Activated B cell treated with CpG ODN at 0.5 μM for 24 hours (primary cell): ENCODE measurements at regions not wholly inside any gene's neighbourhood (a gene's known extent, or its start where the extent isn't known, plus 50 kb on each side); places are given as distances from the start of the nearest gene placed in this dataset.
"Not testable (repeated sequence)": the region's sequence is repeated elsewhere in the genome, so short reads cannot be mapped to it uniquely, and the experiment has no call there.

ENCODE experiments used
- ATAC-seq: fragments of 200-7000 bp; cut with Tn5 transposase; one replicate; pipeline ENCODE4 v1.10.0; 2021; ENCODE audit warnings: low read depth, mild to moderate bottlenecking, moderate library complexity
- CTCF ChIA-PET: fragments of 350-600 bp; sonication (Branson Sonifier 250); formaldehyde crosslinking; loops from one replicate; lab custom pipeline; 2021; ENCODE audit warnings: antibody characterized with exemption; lab: Charles Lee
- POLR2A ChIA-PET: fragments of 350-600 bp; sonication (Branson Sonifier 250); formaldehyde crosslinking; loops from one replicate; lab custom pipeline; 2021; ENCODE audit warnings: antibody characterized with exemption; lab: Charles Lee
- DNase-seq: peaks from one replicate; pipeline ENCODE4 v3.0.0; 2022
- H3K27ac Mint-ChIP-seq: one replicate; pipeline ENCODE4 v1.8.0; 2020; ENCODE audit warnings: mixed read lengths
- H3K27me3 Mint-ChIP-seq: one replicate; pipeline ENCODE4 v1.8.0; 2021; ENCODE audit warnings: mixed read lengths
- H3K36me3 Mint-ChIP-seq: one replicate; pipeline ENCODE4 v1.8.0; 2021; ENCODE audit warnings: low read depth, mixed read lengths
- H3K4me1 Mint-ChIP-seq: one replicate; pipeline ENCODE4 v1.8.0; 2021; ENCODE audit warnings: mixed read lengths
- H3K4me3 Mint-ChIP-seq: one replicate; pipeline ENCODE4 v1.8.0; 2020; ENCODE audit warnings: mild to moderate bottlenecking, mixed read lengths
- H3K9me3 Mint-ChIP-seq: one replicate; pipeline ENCODE4 v1.8.0; 2020; ENCODE audit warnings: mixed read lengths
- intact Hi-C: fragments of 100-400 bp; cut with micrococcal nuclease; formaldehyde crosslinking; loops from one replicate; pipeline ENCODE4 v1.15.1; 2024
- TF ChIP-seq, protein P1 (sequence below): fragments of 200-600 bp; IDR thresholded peaks from one replicate; pipeline ENCODE4 v1.8.0; 2022; ENCODE audit warnings: antibody characterized with exemption, mild to moderate bottlenecking

DNA sequence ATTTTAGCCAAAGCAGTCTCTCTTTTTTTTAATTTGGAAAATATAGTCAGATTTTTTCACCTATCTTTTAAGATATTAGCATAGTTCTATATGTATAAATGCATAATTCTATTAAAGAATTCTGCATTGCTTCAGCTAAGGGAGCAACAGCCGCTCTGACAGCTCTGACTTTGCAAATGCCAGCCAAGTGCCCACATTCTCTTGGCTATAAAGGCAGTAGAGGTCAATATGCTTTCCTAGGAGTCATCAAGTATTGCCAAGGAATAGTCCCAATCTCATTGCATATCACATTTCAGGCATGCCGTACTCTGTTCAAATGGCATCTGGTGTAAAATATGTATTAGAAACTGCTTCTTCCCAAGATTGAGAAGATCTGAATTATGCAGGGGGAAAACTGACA lies 161.4 kb downstream of the RPLP1 start:
- CTCF ChIA-PET: no interaction called here
- POLR2A ChIA-PET: no interaction called here
- no peak overlapping the region for H3K27ac Mint-ChIP-seq
- H3K27me3 Mint-ChIP-seq: peaks cover 4% of the 10 kb centered on the region
- no peaks in the 10 kb centered on the region for H3K4me1 Mint-ChIP-seq
- ATAC-seq (no peak), DNase-seq (no peak)
- intact Hi-C loops: no loop called here
- H3K9me3 Mint-ChIP-seq: no peaks in the 10 kb centered on the region
- TF ChIP-seq, protein P1, sequence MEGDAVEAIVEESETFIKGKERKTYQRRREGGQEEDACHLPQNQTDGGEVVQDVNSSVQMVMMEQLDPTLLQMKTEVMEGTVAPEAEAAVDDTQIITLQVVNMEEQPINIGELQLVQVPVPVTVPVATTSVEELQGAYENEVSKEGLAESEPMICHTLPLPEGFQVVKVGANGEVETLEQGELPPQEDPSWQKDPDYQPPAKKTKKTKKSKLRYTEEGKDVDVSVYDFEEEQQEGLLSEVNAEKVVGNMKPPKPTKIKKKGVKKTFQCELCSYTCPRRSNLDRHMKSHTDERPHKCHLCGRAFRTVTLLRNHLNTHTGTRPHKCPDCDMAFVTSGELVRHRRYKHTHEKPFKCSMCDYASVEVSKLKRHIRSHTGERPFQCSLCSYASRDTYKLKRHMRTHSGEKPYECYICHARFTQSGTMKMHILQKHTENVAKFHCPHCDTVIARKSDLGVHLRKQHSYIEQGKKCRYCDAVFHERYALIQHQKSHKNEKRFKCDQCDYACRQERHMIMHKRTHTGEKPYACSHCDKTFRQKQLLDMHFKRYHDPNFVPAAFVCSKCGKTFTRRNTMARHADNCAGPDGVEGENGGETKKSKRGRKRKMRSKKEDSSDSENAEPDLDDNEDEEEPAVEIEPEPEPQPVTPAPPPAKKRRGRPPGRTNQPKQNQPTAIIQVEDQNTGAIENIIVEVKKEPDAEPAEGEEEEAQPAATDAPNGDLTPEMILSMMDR: no peak
- H3K36me3 Mint-ChIP-seq: no peaks in the 10 kb centered on the region
- no peak overlapping the region for H3K4me3 Mint-ChIP-seq

DNA sequence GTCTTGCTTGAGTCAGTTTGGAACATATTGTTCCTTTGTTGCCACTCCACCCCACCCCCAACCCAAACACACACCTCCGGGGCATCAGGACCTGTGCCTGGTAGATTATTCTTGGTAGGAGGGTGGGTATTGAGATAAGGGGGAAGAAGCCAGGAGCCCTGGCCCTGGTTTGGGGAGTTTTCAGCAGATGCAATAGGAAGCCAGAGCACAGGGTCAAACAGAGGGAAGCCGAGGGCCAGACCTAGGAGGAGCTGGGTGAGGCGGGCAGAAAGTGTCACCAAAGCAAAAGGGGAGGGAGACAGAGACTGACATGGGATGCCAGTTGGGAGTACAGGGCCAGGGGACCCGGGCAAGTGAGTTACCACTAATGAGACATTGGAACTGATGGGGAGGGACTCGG lies 163.1 kb downstream of the RPLP1 start:
- H3K27me3 Mint-ChIP-seq: no peaks in the 10 kb centered on the region

DNA sequence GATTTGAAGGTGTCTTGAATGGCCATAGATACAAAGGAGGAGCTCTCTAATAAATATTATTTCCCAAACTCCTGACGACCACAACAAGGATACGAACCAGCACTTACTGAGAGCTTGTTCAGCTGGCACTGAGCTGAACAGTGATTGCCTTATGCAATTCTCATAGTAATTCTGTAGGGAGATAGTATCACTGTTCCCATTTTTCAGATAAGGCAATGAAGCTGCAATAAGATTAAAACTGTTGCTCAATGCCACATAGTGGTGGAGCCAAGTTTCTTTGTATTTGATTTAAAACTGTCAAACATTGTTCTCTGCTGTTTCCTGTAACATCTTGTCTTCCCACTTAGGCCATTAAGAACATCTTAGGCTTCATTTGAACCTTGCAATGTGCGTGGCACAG lies 163.9 kb downstream of the RPLP1 start:
- Mint-ChIP-seq H3K9me3 (no peaks in the 10 kb centered on the region), H3K27me3 (peaks cover 2% of the 10 kb centered on the region), H3K4me1 (no peaks in the 10 kb centered on the region), H3K36me3 (no peaks in the 10 kb centered on the region), H3K27ac (no peak overlapping the region), H3K4me3 (no peak overlapping the region)
- no peak for ATAC-seq
- DNase-seq: no peak
- intact Hi-C loops: no loop called here
- CTCF ChIA-PET: no interaction called here
- TF ChIP-seq, protein P1: no peak
- POLR2A ChIA-PET: no interaction called here

More for the DNA sequence above, 163.1 kb downstream of the RPLP1 start:
- no peak for DNase-seq
- CTCF ChIA-PET: no interaction called here
- POLR2A ChIA-PET: no interaction called here
- Mint-ChIP-seq H3K36me3 (no peaks in the 10 kb centered on the region), H3K4me1 (no peaks in the 10 kb centered on the region), H3K9me3 (no peaks in the 10 kb centered on the region), H3K4me3 (no peak overlapping the region), H3K27ac (no peak overlapping the region)
- TF ChIP-seq, protein P1: no peak
- no peak for ATAC-seq
- intact Hi-C loops: no loop called here

DNA sequence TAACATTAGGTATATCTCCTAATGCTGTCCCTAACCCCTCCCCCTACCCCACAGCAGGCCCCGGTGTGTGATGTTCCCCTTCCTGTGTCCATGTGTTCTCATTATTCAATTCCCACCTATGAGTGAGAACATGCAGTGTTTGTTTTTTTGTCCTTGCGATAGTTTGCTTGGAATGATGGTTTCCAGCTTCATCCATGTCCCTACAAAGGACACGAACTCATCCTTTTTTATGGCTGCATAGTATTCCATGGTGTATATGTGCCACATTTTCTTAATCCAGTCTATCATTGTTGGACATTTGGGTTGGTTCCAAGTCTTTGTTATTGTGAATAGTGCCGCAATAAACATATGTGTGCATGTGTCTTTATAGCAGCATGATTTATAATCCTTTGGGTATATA lies 164.5 kb downstream of the RPLP1 start:
- H3K4me1 Mint-ChIP-seq: not testable (repeated sequence)

DNA sequence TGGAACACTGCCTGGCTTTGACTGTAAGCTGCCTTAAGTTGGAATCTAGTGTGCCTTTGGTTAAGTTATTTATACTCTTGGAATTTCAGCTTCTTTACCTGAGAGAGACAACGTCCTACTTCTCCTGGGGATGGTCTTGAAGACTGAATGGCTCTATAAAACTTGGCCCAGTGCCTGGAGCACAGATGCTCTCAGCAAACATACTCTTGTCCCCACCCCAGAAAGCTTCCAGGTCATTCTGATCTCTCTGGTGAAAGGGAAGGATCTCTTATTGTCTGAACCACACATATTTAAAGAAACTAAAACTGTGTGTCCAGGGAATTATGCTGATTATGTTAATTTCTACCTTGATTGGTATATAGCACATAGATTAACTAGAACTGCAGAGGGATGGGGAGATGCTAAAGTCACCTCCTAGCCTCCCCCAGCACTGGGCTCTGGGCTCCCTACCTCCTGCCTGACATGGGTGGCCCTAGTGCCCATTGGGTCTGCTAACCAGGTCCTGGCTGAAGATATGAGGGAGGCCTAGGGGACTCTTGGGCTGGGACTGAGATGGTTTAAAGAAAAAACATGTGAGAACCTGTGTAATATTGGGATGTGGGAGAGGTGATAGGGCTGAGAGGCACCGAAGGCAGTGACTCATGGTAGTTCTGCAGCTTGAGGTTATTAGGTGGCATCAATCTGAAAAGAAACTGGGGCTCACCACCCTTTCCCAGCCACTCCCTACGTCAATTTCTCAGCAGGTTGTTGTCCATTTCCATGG lies 171.0 kb downstream of the RPLP1 start:
- H3K27ac Mint-ChIP-seq: no peak overlapping the region
- CTCF ChIA-PET: no interaction called here

More for the DNA sequence above, 164.5 kb downstream of the RPLP1 start:
- POLR2A ChIA-PET, H3K9me3 Mint-ChIP-seq, ATAC-seq, H3K4me3 Mint-ChIP-seq, intact Hi-C loops, H3K36me3 Mint-ChIP-seq, H3K27me3 Mint-ChIP-seq, DNase-seq, H3K27ac Mint-ChIP-seq, CTCF ChIA-PET: not testable (repeated sequence)

More for the DNA sequence above, 171.0 kb downstream of the RPLP1 start:
- Mint-ChIP-seq H3K27me3 (peaks cover 36% of the 10 kb centered on the region), H3K9me3 (no peaks in the 10 kb centered on the region), H3K36me3 (no peaks in the 10 kb centered on the region), H3K4me3 (no peak overlapping the region), H3K4me1 (no peaks in the 10 kb centered on the region)
- TF ChIP-seq, protein P1: no peak
- ATAC-seq: no peak
- POLR2A ChIA-PET: interaction anchor here (0.5 kb wide), 1 partner anchor 147 kb away, joined by 8 read pairs; no protein-coding TSS in a partner anchor
- intact Hi-C loops: no loop called here
- no peak for DNase-seq
